ENCODE measurements at regions not wholly inside any gene's neighbourhood (a gene's known extent, or its start where the extent isn't known, plus 50 kb on each side); places are given as distances from the start of the nearest gene placed in this dataset.

DNA sequence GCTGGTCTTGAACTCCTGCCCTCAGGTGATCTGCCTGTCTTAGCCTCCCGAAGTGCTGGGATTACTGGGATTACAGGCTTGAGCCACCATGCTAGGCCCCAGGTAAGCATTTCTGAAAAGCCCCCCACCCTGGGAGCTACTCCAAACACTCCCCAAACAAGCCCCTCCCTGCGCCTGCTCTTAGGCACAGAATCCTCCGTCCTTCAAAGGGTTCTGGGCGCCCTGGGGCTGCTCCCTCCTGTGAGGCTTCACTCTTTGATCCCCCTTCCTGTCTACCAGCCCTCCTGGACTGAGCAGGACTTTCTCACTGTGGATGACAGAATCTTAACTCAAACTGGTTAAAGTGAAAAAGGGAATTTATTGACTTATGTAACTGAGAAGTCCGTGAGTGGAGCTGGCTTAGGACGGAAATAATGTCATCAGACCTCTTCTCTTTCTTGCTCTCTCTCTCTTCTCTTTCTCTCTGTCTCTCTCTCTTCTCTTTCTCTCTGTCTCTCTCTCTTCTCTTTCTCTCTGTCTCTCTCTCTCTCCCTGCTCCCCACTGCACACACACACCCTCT, 66.9 kb upstream of the CLMN start:
- TF ChIP-seq, protein P1, sequence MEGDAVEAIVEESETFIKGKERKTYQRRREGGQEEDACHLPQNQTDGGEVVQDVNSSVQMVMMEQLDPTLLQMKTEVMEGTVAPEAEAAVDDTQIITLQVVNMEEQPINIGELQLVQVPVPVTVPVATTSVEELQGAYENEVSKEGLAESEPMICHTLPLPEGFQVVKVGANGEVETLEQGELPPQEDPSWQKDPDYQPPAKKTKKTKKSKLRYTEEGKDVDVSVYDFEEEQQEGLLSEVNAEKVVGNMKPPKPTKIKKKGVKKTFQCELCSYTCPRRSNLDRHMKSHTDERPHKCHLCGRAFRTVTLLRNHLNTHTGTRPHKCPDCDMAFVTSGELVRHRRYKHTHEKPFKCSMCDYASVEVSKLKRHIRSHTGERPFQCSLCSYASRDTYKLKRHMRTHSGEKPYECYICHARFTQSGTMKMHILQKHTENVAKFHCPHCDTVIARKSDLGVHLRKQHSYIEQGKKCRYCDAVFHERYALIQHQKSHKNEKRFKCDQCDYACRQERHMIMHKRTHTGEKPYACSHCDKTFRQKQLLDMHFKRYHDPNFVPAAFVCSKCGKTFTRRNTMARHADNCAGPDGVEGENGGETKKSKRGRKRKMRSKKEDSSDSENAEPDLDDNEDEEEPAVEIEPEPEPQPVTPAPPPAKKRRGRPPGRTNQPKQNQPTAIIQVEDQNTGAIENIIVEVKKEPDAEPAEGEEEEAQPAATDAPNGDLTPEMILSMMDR (IDR thresholded peaks at IDR 0.05; ENCODE audit: low read depth, low read length, poor library complexity, severe bottlenecking) = no peak
- no peak for TF ChIP-seq EZH2phosphoT487 (IDR thresholded peaks at IDR 0.05; ENCODE audit: borderline replicate concordance, low read length)
